Posterior cingulate gyrus (tissue), 11 donors: ENCODE measurements at regions not wholly inside any gene's neighbourhood (a gene's known extent, or its start where the extent isn't known, plus 50 kb on each side); places are given as distances from the start of the nearest gene placed in this dataset.
A peak's percentile ranks its signal among the peaks of the same experiment; 100 is the strongest.
"Not testable (repeated sequence)": the region's sequence is repeated elsewhere in the genome, so short reads cannot be mapped to it uniquely, and the experiment has no call there.

Source experiments
- DNase-seq, 10 donors: peaks; one replicate each; pipeline versions ENCODE4 v3.0.0 to v3.0.0-alpha.2; 2020 to 2021; ENCODE audit warnings: mixed read lengths in 3 of 10
- intact Hi-C: fragments of 100-400 bp; cut with DNase I; formaldehyde crosslinking; loops from one replicate; pipeline ENCODE4 v1.15.1; 2023

- DNase-seq = peak in 1 of 10 donors; percentile 30
- intact Hi-C loops = no loop called here
Measured at GRCh38 chr4:79181190-79181589, 144.7 kb downstream of the NAA11 start.

- intact Hi-C loops = no loop called here
- no peak for DNase-seq
Measured at GRCh38 chr4:79178760-79179159, 147.1 kb downstream of the NAA11 start.

GRCh38 chr4:79177388-79177787 is 148.5 kb downstream of the NAA11 start:
- no peak for DNase-seq
- intact Hi-C loops = no loop called here

GRCh38 chr4:79176351-79176750 is 149.5 kb downstream of the NAA11 start:
- intact Hi-C loops = no loop called here

GRCh38 chr4:79175716-79176115 is 150.1 kb downstream of the NAA11 start:
- no peak for DNase-seq
- intact Hi-C loops = no loop called here

More at GRCh38 chr4:79176351-79176750, 149.5 kb downstream of the NAA11 start:
- no peak for DNase-seq

- intact Hi-C loops = no loop called here
- no peak for DNase-seq
Measured at GRCh38 chr4:79174490-79175252, 151.2 kb downstream of the NAA11 start.

- intact Hi-C loops = no loop called here
- no peak for DNase-seq
Measured at GRCh38 chr4:79173186-79173585, 152.7 kb downstream of the NAA11 start.

GRCh38 chr4:79170077-79170476 is 155.8 kb downstream of the NAA11 start:
- no peak for DNase-seq
- intact Hi-C loops = no loop called here

GRCh38 chr4:79164907-79165610 is 160.8 kb downstream of the NAA11 start:
- no peak for DNase-seq
- intact Hi-C loops = no loop called here

- intact Hi-C loops = no loop called here
- no peak for DNase-seq
Measured at GRCh38 chr4:79163981-79164490, 161.8 kb downstream of the NAA11 start.

- no peak for DNase-seq
- intact Hi-C loops = no loop called here
Measured at GRCh38 chr4:79160962-79161361, 164.9 kb downstream of the NAA11 start.

GRCh38 chr4:79158705-79159104 is 167.2 kb downstream of the NAA11 start:
- intact Hi-C loops = not testable (repeated sequence)

GRCh38 chr4:79155336-79155735 is 170.5 kb downstream of the NAA11 start:
- intact Hi-C loops = no loop called here
- no peak for DNase-seq

More at GRCh38 chr4:79158705-79159104, 167.2 kb downstream of the NAA11 start:
- DNase-seq = not testable (repeated sequence)

GRCh38 chr4:79150820-79151416 is 174.9 kb downstream of the NAA11 start:
- intact Hi-C loops = no loop called here
- no peak for DNase-seq

GRCh38 chr4:79148369-79148768 is 177.5 kb downstream of the NAA11 start:
- DNase-seq = no peak
- intact Hi-C loops = no loop called here

GRCh38 chr4:79147251-79147650 is 178.6 kb downstream of the NAA11 start:
- intact Hi-C loops = no loop called here
- DNase-seq = no peak

- intact Hi-C loops = no loop called here
- peak in 1 of 10 donors; percentile 47 for DNase-seq
Measured at GRCh38 chr4:79141530-79141929, 184.3 kb downstream of the NAA11 start.

GRCh38 chr4:79134767-79135166 is 191.1 kb downstream of the NAA11 start:
- intact Hi-C loops = no loop called here
- DNase-seq = no peak

- intact Hi-C loops = no loop called here
- no peak for DNase-seq
Measured at GRCh38 chr4:79132826-79133225, 193.0 kb downstream of the NAA11 start.

GRCh38 chr4:79121875-79122358 is 182.7 kb upstream of the PAQR3 start:
- peak in 2 of 10 donors; percentile 67 to 76 for DNase-seq
- intact Hi-C loops = no loop called here

- DNase-seq = no peak
- intact Hi-C loops = no loop called here
Measured at GRCh38 chr4:79121223-79121622, 182.0 kb upstream of the PAQR3 start.
